Esophagus squamous epithelium (tissue), 4 donors: ENCODE measurements at regions not wholly inside any gene's neighbourhood (a gene's known extent, or its start where the extent isn't known, plus 50 kb on each side); places are given as distances from the start of the nearest gene placed in this dataset.

Experiments used
- CTCF ChIP-seq, 6 experiments: fragments of 450-650 bp in 4 of 6; fragments of 200-600 bp in 2 of 6; sonication (generic) in 2 of 6; IDR thresholded peaks; one replicate each; pipeline ENCODE4 v1.5.1; 2016 to 2019; ENCODE audit warnings: antibody characterized with exemption in 6 of 6, mild to moderate bottlenecking in 4 of 6, moderate library complexity in 4 of 6
- POLR2A ChIP-seq, 4 donors: fragments of 450-650 bp; IDR thresholded peaks; one replicate each; pipeline ENCODE4 v1.6.1; 2017; ENCODE audit warnings: antibody characterized with exemption in 4 of 4, mild to moderate bottlenecking in 4 of 4, moderate library complexity in 3 of 4

DNA sequence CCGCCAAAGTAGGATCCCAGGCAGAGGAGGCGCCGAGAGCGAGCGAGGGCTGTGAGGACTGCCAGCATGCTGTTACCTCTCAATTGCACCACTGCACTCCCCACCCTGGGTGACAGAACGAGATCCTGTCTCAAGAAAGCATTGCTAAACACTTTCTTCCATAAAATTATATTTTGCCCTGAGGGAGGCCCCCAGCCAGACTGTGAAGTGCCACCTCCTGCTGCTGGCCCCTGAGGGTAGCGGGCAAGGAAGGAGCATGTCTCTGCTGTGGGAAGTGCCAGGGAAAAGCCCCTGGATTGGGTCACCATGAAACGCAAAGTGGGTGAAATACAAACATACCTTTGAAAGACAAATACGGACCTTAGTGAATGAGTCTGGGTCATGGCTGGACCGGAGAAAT lies 78.0 kb upstream of the AMZ2 start:
- no peak for TF ChIP-seq CTCF (IDR thresholded peaks at IDR 0.05)
- no peak for TF ChIP-seq POLR2A (IDR thresholded peaks at IDR 0.05)
